ENCODE measurements at regions not wholly inside any gene's neighbourhood (a gene's known extent, or its start where the extent isn't known, plus 50 kb on each side); places are given as distances from the start of the nearest gene placed in this dataset.
"Not testable (repeated sequence)": the region's sequence is repeated elsewhere in the genome, so short reads cannot be mapped to it uniquely, and the experiment has no call there.

GRCh38 chr13:75986818-75987217 is 350.7 kb downstream of the LMO7 start:
- DNase-seq, result no peak

- DNase-seq, result no peak
Measured at GRCh38 chr13:75985132-75985531, 349.0 kb downstream of the LMO7 start.

GRCh38 chr13:75978818-75979217 is 342.7 kb downstream of the LMO7 start:
- DNase-seq, result no peak

GRCh38 chr13:75968103-75968838 is 332.1 kb downstream of the LMO7 start:
- no peak for DNase-seq

GRCh38 chr13:75963302-75963701 is 327.2 kb downstream of the LMO7 start:
- DNase-seq, result peak; percentile 63

- no peak for DNase-seq
Measured at GRCh38 chr13:75961911-75962310, 325.8 kb downstream of the LMO7 start.

GRCh38 chr13:75960538-75960994 is 324.4 kb downstream of the LMO7 start:
- no peak for DNase-seq

- peak; percentile 92 for DNase-seq
Measured at GRCh38 chr13:75959861-75960481, 323.8 kb downstream of the LMO7 start.

GRCh38 chr13:75953589-75953988 is 317.5 kb downstream of the LMO7 start:
- DNase-seq, result not testable (repeated sequence)

GRCh38 chr13:75947448-75947847 is 311.3 kb downstream of the LMO7 start:
- no peak for DNase-seq

GRCh38 chr13:75946536-75947284 is 310.6 kb downstream of the LMO7 start:
- DNase-seq, result no peak

- DNase-seq, result no peak
Measured at GRCh38 chr13:75945841-75946482, 309.8 kb downstream of the LMO7 start.

- no peak for DNase-seq
Measured at GRCh38 chr13:75938811-75939560, 302.9 kb downstream of the LMO7 start.

GRCh38 chr13:75936791-75937190 is 300.7 kb downstream of the LMO7 start:
- no peak for DNase-seq

GRCh38 chr13:75935805-75936204 is 299.7 kb downstream of the LMO7 start:
- no peak for DNase-seq

- DNase-seq, result no peak
Measured at GRCh38 chr13:75934889-75935288, 298.8 kb downstream of the LMO7 start.

GRCh38 chr13:75932636-75933035 is 296.5 kb downstream of the LMO7 start:
- DNase-seq, result no peak

- DNase-seq, result no peak
Measured at GRCh38 chr13:75931116-75931515, 295.0 kb downstream of the LMO7 start.

- DNase-seq, result no peak
Measured at GRCh38 chr13:75929076-75929475, 292.9 kb downstream of the LMO7 start.

GRCh38 chr13:75927183-75927669 is 291.1 kb downstream of the LMO7 start:
- no peak for DNase-seq

GRCh38 chr13:75920536-75920935 is 284.4 kb downstream of the LMO7 start:
- DNase-seq, result no peak

- no peak for DNase-seq
Measured at GRCh38 chr13:75919660-75920199, 283.6 kb downstream of the LMO7 start.

Measured in DMS153 (cell line).